Stimulated activated CD4-positive, alpha-beta T cell treated with anti-CD3 and anti-CD28 coated beads, Interleukin-4, amount 100 ng/mL, for 4 hours (primary cell): ENCODE measurements at regions not wholly inside any gene's neighbourhood (a gene's known extent, or its start where the extent isn't known, plus 50 kb on each side); places are given as distances from the start of the nearest gene placed in this dataset.
A peak's percentile ranks its signal among the peaks of the same experiment; 100 is the strongest.

Experiments
- DNase-seq, 2 experiments: peaks; one replicate each; pipeline ENCODE4 v3.0.0-alpha.2; 2020

DNA sequence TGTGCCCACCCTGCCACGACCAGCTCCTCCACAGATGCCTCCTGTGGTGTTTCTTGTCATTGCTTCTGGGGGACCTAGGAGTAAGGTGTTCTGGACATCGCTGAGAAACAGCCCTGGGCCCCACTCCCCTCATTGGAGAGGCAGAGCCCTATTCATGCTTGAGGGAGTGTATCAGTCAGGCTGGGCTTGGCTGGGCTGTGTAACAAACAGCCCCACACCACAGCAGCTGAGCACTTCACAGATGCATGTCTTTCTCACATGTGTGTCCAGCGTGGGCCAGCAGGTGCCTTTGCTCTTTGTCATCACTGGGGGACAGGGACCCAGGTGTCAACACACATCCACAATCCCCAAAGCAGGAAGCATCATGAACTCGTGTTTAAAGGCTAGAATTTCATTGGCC, 65.1 kb upstream of the FBRSL1 start:
- DNase-seq: no peak

DNA sequence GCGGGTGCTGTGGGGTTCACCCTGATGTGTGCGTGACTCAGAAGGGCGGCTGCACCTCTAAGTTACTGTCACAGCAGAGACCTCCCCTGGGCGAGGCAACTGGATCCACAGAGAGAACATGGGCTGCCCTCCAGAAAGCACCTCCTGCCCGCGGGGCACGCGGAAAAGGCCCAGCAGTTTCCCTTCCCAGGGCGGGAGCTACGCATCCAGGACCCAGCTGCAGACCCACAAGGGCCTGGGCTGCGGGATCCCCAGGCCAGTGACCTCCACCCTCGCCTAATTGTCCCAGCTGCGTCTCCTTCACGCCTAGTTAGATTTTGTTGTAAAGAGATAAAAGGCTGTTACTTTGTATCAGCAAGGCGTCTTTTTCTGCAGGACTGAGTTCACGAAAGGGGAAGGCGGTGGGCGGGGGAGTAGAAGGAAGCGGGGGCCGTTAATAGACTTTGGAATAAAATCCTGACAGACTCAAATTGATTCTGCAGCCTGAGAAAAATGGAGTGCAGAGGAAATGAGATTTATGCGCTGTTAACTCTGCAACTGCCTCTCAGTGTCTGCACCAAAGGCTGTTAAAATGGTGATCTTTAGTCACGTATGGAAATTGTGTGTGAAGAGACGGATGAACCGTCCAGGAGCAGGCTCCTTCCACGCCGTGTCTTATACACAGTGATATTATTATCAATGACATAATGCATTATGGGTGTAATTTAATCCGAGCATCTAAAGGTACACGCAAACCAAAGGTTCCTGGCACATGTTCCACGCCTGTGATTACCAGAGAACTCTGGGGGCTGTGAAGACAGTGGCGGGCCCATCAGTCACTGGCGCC, 65.9 kb upstream of the FBRSL1 start:
- DNase-seq: no peak

DNA sequence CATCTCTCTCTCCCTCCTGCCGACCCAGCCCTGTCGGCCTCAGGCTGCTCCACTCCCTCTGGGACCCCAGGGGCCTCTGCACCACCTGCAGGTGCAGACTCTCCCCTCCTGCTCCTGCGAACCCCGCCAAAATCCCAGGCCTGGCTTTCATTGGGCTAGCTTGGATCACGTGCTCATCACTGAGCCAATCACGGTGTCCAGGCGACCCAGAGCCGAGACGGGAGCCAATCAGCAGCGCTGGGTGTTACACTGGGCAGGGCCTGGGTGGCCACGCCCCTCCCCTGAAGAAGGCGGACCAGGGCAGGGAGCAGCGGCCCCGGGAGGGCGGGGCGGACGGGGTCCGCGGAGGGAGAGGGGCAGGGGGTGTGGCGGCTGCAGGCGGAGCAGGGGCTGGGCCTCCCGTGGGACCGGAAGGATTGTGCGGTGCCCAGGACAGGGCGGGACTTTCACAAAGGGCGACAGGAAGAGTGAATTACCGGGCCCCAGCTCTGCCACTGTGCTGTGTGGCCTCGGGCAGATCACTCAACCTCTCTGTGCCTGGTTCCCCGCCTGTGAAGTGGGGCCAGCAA, 66.6 kb upstream of the FBRSL1 start:
- DNase-seq: no peak

DNA sequence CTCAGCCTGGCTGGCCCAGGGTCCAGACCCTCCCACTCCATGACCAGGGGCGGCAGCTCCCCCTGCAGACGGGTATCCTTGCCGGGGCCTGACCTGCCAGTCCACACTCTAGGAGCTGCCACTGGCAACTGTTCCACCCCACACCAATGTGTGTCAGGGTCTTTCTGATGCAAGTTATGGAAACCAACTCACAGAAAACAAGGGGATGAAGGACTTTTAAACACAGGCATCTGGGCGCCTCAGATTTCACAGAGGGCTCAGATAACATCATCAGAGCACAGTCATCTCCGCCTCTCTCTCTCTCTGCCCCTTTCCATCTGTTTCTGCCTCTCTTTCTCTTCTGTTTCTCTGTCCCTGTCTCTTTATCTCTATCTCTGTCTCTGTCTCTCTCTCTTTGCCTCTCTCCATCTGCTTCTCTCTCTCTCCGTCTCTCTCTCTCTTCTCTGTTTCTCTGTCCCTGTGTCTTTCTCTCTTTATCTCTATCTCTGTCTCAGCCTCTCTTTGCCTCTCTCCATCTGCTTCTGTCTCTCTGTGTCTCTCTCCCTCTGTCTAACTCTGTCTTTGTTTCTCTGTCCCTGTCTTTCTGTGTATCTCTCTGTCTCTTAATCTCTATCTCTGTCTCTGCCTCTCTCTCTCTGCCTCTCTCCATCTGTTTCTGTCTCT, 67.4 kb upstream of the FBRSL1 start:
- no peak for DNase-seq

DNA sequence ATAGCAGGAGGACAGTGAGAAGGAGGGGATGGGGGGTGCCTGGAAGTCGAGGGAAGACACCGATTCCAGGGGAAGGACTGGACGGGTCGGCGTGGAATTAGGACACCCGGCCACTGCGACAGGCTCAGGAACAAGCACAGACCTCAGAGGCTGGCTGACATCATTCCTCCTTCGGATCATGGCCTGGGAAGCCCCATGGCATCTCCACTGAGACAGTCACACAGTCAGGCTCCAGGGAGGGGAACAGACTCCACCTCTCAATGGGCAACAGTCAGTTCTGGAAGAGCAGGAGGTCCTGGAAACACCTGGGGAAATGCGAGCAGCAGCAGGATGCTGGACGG, 67.9 kb upstream of the FBRSL1 start:
- no peak for DNase-seq

DNA sequence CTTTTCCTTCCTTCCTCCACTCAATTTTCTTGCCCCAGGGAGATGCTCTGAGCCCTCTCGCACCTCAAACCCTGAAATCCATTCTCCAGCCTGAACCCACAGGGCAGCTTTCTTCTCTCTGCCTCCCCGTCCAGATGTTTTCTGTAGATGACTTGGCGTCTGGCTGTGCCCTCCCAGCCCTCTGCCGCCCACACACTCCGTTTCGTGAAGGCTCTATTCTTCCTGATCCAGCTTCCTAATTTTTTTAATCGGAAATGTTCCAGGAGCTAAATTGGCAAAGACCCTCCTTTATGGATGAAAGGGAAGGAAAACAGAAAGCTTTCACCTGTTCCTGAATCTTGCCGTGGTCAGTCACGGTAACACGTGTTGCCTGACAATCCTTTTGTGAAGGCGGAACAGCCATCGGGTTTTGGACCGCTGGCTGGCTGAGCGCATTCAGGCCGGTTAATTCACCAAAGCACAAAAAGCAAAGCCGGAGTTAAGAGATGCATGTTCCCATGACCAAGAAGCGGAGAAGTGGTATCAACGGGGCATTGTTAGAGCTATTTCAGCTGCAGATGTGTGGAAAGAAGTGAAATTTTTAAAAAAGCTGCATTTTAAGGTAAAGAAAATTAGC, 70.2 kb upstream of the FBRSL1 start:
- DNase-seq: no peak

DNA sequence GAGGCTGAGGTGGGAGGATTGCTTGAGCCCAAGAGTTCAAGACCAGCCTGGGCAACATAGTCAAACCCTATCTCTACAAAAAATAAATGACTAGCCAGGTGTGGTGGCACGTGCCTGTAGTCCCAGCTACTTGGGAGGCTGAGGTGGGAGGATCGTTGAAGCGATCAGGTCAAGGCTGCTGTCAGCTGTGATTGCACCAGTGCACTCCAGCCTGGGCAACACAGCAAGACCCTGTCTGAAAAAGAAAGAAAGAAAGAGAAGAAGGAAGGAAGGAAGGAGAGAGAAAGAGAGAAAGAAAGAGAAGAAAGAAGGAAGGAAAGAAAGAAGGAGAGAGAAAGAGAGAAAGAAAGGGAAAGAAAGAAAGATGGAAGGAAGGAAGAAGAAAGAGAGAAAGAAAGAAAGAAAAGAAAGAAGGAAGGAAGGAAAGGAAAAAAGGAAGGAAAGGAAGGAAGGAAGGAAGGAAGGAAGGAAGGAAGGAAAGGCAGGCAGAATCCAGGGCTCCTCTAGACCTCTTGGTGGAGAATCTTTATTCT, 71.5 kb upstream of the FBRSL1 start:
- DNase-seq: no peak

DNA sequence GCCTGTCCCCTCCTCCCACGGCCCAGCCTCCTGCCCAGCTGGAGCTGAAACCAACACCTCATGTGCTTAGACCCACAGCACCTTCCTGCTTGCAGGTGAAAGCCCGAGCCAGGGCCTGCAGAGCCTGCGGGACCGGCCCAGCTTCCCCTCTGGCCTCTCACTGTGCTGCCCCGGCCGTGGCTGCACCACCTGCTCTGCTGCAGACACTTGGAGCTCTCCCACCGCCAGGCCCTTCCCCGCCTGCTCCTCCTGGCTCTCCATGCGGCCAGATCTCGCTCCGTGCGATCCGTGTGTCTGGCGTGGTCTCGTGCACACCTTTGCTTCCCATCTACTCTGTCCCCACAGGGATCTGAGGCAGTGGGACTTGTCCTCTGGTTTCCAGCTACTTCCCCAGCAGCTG, 72.2 kb upstream of the FBRSL1 start:
- no peak for DNase-seq

DNA sequence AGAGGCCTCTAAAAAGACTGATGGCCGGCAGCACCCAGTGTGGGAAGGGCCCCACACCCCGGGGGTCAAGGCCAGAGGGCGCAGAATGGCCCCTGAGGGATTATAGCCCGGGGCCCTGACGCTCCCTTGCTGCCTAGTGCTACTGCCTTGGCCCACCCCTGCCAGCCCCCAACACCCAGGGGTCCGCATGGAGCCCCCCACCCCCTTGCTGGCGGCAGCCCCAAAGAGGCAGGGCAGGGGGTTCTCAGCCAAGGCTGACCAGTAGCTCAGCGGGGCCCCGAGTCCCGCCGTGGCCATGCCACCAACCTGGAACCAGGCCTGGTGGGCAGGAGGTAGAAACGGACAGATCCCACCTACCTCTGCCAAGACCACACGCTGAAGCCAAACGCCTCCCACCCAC, 73.1 kb upstream of the FBRSL1 start:
- no peak for DNase-seq

DNA sequence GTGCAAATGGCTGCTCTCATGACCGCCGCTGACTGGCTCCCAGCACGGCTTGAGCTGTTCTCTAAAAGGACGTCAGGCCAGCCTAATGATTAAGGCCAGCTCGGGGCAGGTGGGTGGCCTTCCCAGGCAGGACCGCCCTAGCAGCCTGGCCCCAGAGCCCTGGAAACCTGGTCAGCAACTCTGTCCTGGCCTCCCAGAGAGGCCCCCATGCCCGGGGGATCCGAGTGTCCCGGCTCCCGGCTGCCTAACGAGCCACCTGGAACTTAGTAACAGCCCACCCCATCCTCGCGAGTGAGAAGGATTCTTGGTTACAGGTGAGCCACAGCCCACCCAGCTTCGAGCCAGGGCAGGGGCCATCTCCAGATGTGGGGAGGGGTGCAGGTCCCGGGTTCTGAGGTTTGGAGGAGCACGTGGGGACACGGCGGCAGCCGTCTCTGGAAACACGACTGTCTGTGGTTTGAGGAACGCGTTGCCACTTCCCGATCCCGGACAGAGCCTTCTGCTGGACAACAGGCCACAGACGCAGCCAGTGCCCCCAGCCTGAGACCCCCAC, 73.8 kb upstream of the FBRSL1 start:
- DNase-seq: no peak

DNA sequence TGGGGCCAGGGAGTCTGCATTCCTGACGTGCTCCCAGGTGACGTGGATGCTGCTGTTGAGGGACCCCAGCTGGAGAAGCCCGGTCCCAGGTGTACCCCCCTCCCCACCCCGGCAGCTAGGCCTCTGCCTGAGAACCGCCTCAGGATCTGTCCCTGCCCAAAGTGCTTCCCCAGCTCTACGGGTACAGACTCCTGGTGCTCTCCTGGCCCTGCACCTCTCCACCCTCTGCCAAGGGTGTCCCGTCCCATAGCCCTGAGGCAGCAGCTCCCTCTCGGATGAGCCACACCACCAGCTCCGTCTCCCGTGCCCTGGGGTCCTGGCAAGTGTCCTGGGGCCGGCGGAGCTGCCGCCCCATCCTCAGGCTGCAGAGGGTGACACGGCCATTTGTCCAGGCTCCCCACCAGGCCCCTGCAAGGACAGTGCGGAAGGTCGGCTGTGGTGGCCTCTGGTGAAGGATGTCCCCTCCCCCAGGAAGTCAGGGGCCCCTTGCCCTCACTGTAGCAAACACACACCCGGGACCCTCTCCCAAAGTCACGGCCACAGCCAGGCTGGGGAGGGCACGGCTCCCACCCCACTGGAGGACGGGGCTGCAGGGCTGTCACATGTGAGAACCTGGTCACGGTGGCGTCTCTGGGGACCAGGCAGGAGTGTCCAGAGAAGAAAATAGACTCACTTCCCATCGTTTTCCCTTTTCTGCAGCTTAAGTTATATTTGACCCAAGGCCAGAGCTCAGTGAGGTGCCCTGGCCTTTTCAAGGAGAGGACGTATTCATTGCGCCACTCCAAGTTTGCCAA, 74.4 kb upstream of the FBRSL1 start:
- DNase-seq: no peak

DNA sequence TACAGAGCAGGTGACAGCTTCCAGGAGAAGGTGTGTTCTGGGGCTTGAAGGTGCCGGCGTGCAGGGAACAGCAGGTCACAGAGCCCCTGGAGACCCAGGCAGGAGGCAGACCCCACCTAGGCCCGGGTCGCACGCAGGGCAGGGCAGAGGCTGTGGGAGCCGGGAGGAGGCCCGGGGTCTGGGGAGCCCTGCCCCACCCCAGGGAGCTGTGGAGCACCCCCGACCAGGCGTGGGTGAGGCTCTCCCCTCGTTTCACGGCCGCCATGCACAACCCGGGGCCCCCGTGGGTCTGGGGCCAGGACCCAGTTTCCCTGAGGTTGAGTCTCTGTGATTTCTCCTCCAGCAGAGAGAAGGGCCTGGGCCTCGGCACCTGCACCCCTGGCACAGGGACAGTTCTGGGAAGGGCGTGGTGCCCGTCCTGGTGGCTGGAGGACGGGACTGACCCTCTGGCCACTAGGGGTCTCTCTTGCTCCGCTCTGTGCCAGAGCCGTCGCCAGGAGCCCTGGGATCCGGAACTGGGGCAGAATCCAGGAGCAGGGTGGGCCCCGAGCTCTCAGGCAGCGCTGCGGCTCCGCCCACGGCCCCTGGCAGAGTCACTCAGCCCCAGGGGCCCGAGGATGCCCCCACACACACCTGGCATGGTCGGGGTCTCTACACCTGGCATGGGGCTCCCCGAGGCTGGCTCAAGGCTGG, 75.2 kb upstream of the FBRSL1 start:
- DNase-seq: peak; percentile 65

DNA sequence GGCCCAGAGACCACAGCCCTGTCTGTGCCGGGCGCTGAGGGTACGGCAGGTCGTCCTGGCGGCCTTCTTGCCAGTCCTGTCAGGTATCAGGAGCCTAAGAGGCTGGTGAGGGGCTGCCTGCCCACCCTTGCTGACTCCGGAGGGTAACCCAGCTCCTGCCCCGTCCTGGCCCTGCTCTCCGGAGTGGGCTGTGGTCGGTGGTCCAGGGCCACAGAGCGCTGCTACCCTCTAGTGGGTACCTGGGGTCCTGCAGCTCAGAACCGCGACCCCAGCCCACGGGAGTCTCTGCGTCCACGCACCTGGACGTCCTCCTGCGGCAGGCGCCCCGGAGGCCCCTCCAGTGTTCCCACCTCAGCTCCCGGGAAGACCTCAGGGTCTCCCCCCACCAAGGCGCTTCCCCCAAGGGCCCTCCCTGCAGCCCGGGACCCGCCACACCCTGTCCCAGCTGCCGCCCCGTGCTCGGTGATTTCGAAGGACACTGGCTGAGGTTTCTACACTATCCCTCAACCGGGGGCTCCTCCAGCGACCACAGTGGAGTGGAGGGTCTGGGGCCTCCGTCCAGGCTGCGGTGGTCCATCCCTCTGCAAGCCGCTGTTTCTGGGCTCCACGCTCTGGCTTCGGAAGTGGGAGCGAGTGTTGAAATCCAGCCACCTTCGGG, 75.9 kb upstream of the FBRSL1 start:
- DNase-seq: no peak

DNA sequence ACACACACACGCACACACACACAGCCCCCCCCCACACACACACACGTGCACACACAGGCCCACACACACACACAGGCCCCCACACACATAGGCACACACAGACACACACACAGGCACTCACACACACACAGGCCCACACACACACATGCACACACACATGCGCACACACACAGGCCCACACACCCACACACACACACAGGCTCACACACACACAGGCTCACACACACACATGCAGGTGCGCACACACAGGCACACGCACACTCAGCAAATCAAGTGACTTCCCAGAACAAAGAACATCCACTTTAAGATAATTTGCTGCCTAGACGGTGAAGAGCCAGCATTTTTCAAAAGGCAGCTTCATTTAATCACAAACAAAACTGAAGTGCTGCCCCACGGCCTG, 78.5 kb upstream of the FBRSL1 start:
- no peak for DNase-seq

DNA sequence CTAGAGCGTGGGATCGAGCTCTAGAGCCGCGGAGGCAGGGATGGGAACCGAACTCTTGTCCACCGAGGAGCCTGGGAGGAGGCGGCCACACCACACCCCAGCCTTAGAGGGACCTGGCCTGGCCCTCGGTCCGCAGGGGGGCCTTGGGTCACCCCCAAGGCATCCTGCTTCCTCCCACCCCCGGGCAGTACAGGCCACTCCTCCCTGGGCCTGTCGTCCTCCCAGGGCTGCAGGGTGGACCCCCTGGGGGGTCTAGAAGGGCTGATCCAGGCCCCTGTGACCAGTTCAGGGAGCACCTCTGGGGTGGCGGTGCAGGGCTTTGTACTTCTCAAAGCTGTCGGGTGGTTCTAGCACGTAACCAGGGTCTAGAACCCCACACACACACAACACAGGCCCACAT, 79.1 kb upstream of the FBRSL1 start:
- DNase-seq: no peak

DNA sequence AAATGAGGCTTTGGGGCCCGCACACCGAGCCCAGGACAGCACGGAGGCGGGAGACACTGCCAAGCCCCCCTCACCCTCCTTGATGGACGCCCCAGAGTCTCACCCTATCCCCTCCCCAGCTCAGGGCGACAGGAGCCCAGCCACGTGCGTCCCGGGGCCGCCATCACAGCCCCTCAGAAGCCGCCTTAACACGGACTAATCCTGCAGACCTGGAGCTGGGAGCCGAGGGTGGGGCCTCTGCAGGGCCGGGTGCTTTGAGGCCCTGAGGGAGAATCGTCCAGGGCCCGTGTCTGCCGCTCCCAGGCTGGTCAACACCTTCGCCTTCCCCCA, 79.7 kb upstream of the FBRSL1 start:
- no peak for DNase-seq

DNA sequence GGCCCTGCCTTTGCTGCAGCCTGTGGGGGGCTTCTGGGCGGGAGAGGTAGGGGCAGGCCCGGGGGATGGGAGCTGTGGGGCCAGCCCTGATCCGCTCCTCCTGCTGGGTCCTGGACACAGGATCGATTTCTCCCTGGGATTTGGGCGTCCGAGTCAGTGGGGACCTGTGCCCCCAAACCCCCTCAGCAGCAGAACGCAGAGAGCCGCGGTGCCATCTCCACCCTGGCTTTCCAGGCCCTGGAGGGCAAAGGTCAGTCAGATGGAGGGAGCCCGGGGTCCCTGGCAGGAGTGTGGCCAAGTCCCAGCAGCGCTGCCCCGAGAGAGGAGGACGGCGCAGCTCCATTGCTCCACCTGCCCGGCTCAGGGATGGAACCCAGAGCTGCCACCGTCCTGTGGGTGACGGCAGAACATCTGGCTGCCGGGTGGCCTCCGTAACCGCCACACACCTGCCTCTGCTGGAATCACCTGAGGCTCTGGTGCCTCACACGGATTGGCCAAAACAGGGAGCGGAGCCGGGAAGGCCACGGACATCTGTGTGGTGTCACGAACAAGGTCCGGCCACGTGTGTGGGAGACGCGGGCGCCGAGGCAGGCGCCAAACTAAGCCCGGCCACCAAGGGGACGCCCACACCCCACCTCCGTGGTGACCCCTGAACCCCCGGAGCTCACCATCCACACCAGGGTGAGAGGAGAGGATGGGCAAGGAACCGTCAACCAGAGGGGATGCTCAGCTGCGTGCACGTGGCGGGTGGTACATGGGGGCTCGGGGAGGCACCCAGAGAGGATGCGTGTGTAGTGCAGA, 80.3 kb upstream of the FBRSL1 start:
- no peak for DNase-seq

DNA sequence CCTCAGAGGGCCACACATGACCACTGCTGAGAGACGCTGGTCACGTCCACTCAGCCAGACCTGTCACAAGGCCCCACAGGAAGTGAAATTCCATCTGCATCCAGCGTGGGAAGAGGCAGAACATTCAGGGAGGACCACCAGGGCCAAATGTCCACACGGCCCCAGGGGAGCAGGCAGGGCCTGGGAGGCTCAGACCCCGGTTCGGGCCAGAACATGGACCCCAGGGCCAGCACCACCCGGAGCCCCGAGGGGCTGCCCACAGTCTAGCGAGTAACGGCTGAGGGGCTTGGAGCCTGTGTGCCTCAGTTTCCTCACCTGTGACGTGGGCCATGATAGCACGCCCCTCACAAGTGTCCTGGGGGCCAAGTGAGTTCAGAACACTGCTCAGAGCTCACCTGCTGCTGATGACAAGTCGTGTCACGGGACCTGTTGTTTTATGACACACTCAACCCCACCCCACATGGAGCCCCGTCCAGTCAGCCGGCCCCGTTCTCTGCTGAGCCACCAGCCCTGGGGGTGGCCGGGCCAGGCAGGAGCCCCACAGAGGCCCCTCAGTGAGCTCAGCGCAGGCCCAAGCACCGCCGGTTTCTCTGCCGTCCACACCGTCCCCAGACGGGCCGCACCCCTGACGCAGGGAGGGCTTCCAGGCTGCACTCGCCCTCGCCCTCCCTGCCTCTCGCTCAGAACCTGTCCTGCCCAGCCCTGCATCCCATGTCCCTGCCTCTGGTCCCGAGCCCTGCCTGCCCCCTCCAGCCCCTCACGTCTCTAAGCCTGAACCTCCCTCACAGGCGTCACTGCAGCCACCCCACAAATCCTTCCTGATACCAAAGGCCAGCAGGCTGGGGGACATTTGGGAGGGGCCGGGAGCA, 79.5 kb upstream of the GALNT9 start:
- no peak for DNase-seq

DNA sequence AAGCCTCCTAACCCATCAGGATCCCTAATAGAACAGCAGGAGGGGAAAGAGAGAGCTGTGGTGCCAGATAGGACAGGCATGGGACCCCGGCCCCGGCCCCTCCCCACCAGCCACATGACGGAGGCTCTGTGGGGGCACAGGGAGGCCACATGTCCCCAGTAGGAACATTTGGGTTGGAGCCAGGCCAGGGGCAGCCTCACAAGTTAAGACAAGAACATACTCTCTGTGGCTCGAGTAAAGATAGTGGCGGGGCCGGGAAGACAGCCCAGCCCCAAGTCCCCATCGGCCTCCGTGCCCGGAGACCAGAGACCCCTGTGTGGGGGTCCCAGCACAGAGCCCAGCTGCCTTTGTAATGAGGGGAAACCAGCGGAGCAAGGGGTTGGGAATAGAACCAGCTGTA, 78.6 kb upstream of the GALNT9 start:
- DNase-seq: no peak
